Uterus (tissue), 2 donors: ENCODE measurements at regions not wholly inside any gene's neighbourhood (a gene's known extent, or its start where the extent isn't known, plus 50 kb on each side); places are given as distances from the start of the nearest gene placed in this dataset.

Source experiments
- CTCF ChIP-seq, 4 experiments: fragments of 200-600 bp in 2 of 4; fragments of 450-650 bp in 2 of 4; sonication (generic) in 2 of 4; IDR thresholded peaks; one replicate each; pipeline ENCODE4 v1.5.1; 2016 to 2019; ENCODE audit warnings: antibody characterized with exemption in 4 of 4, mild to moderate bottlenecking in 2 of 4, moderate library complexity in 1 of 4
- POLR2A ChIP-seq, 2 donors: fragments of 450-650 bp; IDR thresholded peaks; one replicate each; pipeline ENCODE4 v1.6.1; 2016; ENCODE audit warnings: antibody characterized with exemption in 2 of 2, mild to moderate bottlenecking in 1 of 2, moderate library complexity in 1 of 2

GRCh38 chr4:32102896-32103295, 1382.7 kb downstream of the PCDH7 start:
- no peak for TF ChIP-seq CTCF (IDR thresholded peaks at IDR 0.05)
- TF ChIP-seq POLR2A (IDR thresholded peaks at IDR 0.05): no peak
